Right lobe of liver (tissue), 4 donors: ENCODE measurements at regions not wholly inside any gene's neighbourhood (a gene's known extent, or its start where the extent isn't known, plus 50 kb on each side); places are given as distances from the start of the nearest gene placed in this dataset.

Experiments
- CTCF ChIP-seq, 4 donors: fragments of 200-600 bp in 3 of 4; fragments of 450-650 bp in 1 of 4; IDR thresholded peaks; one replicate each; pipeline versions ENCODE4 v1.5.1 to v1.8.0; 2016 to 2022; ENCODE audit warnings: antibody characterized with exemption in 4 of 4, mild to moderate bottlenecking in 2 of 4
- POLR2A ChIP-seq: fragments of 450-650 bp; IDR thresholded peaks from one replicate; pipeline ENCODE4 v1.6.1; 2017; ENCODE audit warnings: antibody characterized with exemption, mild to moderate bottlenecking
- donor health status: DM: no; HTN: no; CAD: no.
- donor health status: DM: no; HTN: no; CAD: no.
- donor health status: DM: no; HTN: yes; CAD: no.

GRCh38 chr2:194723446-194723845 lies 933.6 kb upstream of the SLC39A10 start:
- no peak for TF ChIP-seq CTCF (IDR thresholded peaks at IDR 0.05)
- TF ChIP-seq POLR2A, result no peak
